RWPE1 (cell line): ENCODE measurements at regions not wholly inside any gene's neighbourhood (a gene's known extent, or its start where the extent isn't known, plus 50 kb on each side); places are given as distances from the start of the nearest gene placed in this dataset.
A peak's percentile ranks its signal among the peaks of the same experiment; 100 is the strongest.

ENCODE experiments used
- CTCF ChIA-PET: fragments of 350-600 bp; sonication (Branson Sonifier 250); formaldehyde crosslinking; extraction: SDS; loops from one replicate; lab custom pipeline; 2021; lab: Yijun Ruan, JAX
- POLR2A ChIA-PET: fragments of 400-600 bp; formaldehyde crosslinking; extraction: SDS; loops from one replicate; lab custom pipeline; 2020; ENCODE audit warnings: antibody characterized with exemption; ENCODE audit not compliant: low non-redundant PET; lab: Yijun Ruan, JAX
- DNase-seq: peaks from one replicate; pipeline ENCODE4 v3.0.0; 2012; ENCODE audit warnings: low spot score
- H3K27ac ChIP-seq: fragments of 450-650 bp; 2 replicates; pipeline ENCODE4 v1.5.1; 2017
- CTCF ChIP-seq: fragments of 450-650 bp; conservative IDR thresholded peaks from 2 replicates; pipeline ENCODE4 v1.5.1; 2017; ENCODE audit warnings: low read depth, mild to moderate bottlenecking

GRCh38 chr13:36530050-36530789 lies 97.9 kb downstream of the CCNA1 start:
- DNase-seq = peak; percentile 32
- ChIA-PET POLR2A (no interaction called here), CTCF (interaction anchor here (0.6 to 0.8 kb wide), 2 partner anchors 69 to 206 kb away, joined by 4 read pairs; no protein-coding TSS in a partner anchor)
- no peak for TF ChIP-seq CTCF
- H3K27ac ChIP-seq = peak overlapping the region; percentile 69

GRCh38 chr13:36530861-36531590 lies 98.7 kb downstream of the CCNA1 start:
- POLR2A ChIA-PET = no interaction called here
- CTCF ChIA-PET = interaction anchor here (0.7 to 0.8 kb wide), 2 partner anchors 94 to 205 kb away, joined by 4 read pairs; no protein-coding TSS in a partner anchor

GRCh38 chr13:36531746-36532486 lies 99.6 kb downstream of the CCNA1 start:
- no peak for TF ChIP-seq CTCF
- ChIA-PET CTCF (no interaction called here), POLR2A (no interaction called here)
- H3K27ac ChIP-seq = no peak overlapping the region; the same call in 1 of the 2 replicates
- peak; percentile 23 for DNase-seq

More at GRCh38 chr13:36530861-36531590, 98.7 kb downstream of the CCNA1 start:
- no peak for DNase-seq
- peak overlapping the region; percentile 69 for H3K27ac ChIP-seq
- TF ChIP-seq CTCF = no peak

GRCh38 chr13:36533806-36534205 lies 101.5 kb downstream of the CCNA1 start:
- no peak overlapping the region for H3K27ac ChIP-seq
- CTCF ChIA-PET = no interaction called here
- DNase-seq = peak; percentile 35
- POLR2A ChIA-PET = no interaction called here
- TF ChIP-seq CTCF = no peak

GRCh38 chr13:36536546-36536945 lies 104.3 kb downstream of the CCNA1 start:
- CTCF ChIA-PET = no interaction called here
- POLR2A ChIA-PET = no interaction called here
- no peak for TF ChIP-seq CTCF
- H3K27ac ChIP-seq = no peak overlapping the region
- DNase-seq = no peak

GRCh38 chr13:36543671-36544070 lies 111.4 kb downstream of the CCNA1 start:
- ChIA-PET POLR2A (no interaction called here), CTCF (interaction anchor here (0.6 kb wide), 1 partner anchor 456 kb away, joined by 3 read pairs; the partner anchor contains the start of gene ALG5)
- TF ChIP-seq CTCF = no peak
- H3K27ac ChIP-seq = no peak overlapping the region
- no peak for DNase-seq
